Body of pancreas (tissue), 4 donors: ENCODE measurements at regions not wholly inside any gene's neighbourhood (a gene's known extent, or its start where the extent isn't known, plus 50 kb on each side); places are given as distances from the start of the nearest gene placed in this dataset.

Experiments
- CTCF ChIP-seq, 7 experiments: fragments of 450-650 bp in 4 of 7; fragments of 200-600 bp in 3 of 7; sonication (generic) in 3 of 7; IDR thresholded peaks; one replicate each; pipeline ENCODE4 v1.5.1; 2016 to 2019; ENCODE audit warnings: antibody characterized with exemption in 7 of 7
- POLR2A ChIP-seq, 3 donors: fragments of 450-650 bp; IDR thresholded peaks; one replicate each; pipeline ENCODE4 v1.6.1; 2016; ENCODE audit warnings: antibody characterized with exemption in 3 of 3, mild to moderate bottlenecking in 2 of 3

GRCh38 chr14:101320396-101320795, 240.9 kb upstream of the DIO3 start:
- TF ChIP-seq CTCF (IDR thresholded peaks at IDR 0.05) (no peak), POLR2A (IDR thresholded peaks at IDR 0.05) (no peak)
